B cell (primary cell): ENCODE measurements at regions not wholly inside any gene's neighbourhood (a gene's known extent, or its start where the extent isn't known, plus 50 kb on each side); places are given as distances from the start of the nearest gene placed in this dataset.

Source experiments
- EZH2 ChIP-seq: IDR thresholded peaks from 2 replicates; pipeline ENCODE4 v1.6.1; 2012; ENCODE audit warnings: borderline replicate concordance, low read depth, mild to moderate bottlenecking, moderate library complexity, low read length; ENCODE audit not compliant: insufficient read depth, poor library complexity, severe bottlenecking
- TF ChIP-seq, protein P1 (sequence below): fragments of 200-600 bp; IDR thresholded peaks from one replicate; pipeline ENCODE4 v1.8.0; 2022; ENCODE audit warnings: antibody characterized with exemption, mild to moderate bottlenecking

DNA sequence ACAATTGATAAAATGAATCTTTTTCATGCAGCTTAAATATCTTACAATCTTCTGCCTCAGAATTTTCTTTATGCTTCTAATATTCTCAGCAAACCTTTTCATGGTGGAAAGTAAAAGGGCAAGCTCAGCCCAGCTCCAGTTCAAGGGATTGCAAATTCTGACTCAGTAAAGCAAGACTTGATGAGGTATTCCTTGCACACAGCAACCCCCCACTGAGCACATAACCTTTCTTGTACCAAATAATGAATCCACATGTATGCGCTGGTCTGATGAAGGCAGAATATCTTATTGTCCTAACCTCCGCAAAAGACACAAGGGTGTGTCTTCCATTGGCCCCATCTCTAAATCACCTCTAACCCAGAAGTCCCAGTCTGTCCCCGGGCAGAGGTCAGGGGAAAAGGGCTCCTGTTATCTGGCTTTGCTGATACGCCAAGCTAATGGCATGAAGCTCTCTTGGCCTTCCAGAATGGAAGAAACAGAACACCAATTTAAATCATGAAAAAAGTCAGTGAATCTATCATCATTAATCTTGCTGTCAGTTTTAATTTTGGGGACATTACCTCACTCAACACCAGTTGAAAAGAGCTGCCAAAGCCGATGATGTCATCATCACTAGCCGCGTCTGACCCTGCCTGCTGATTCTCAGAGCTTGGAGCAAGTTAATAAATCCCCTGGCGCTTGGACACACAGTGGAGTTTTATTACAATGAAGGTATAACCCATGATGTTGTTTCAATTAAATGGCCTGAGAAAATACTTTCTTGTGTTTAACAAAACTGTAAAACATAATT is 592.5 kb upstream of the CLINT1 start:
- TF ChIP-seq, protein P1, sequence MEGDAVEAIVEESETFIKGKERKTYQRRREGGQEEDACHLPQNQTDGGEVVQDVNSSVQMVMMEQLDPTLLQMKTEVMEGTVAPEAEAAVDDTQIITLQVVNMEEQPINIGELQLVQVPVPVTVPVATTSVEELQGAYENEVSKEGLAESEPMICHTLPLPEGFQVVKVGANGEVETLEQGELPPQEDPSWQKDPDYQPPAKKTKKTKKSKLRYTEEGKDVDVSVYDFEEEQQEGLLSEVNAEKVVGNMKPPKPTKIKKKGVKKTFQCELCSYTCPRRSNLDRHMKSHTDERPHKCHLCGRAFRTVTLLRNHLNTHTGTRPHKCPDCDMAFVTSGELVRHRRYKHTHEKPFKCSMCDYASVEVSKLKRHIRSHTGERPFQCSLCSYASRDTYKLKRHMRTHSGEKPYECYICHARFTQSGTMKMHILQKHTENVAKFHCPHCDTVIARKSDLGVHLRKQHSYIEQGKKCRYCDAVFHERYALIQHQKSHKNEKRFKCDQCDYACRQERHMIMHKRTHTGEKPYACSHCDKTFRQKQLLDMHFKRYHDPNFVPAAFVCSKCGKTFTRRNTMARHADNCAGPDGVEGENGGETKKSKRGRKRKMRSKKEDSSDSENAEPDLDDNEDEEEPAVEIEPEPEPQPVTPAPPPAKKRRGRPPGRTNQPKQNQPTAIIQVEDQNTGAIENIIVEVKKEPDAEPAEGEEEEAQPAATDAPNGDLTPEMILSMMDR, result no peak
- no peak for TF ChIP-seq EZH2
